MM.1S (cell line): ENCODE measurements at regions not wholly inside any gene's neighbourhood (a gene's known extent, or its start where the extent isn't known, plus 50 kb on each side); places are given as distances from the start of the nearest gene placed in this dataset.

Experiments used
- EZH2 ChIP-seq: fragments of 300-600 bp; sonication (generic); optimal IDR thresholded peaks from 2 replicates; pipeline ENCODE3; 2017; ENCODE audit warnings: low read depth, mild to moderate bottlenecking, antibody characterized with exemption, low read length, mixed read lengths
- EZH2phosphoT487 ChIP-seq: fragments of 300-600 bp; sonication (generic); IDR thresholded peaks from 2 replicates; pipeline ENCODE4 v1.6.1; 2018; ENCODE audit warnings: antibody characterized with exemption, low read length
- TF ChIP-seq, protein P1 (sequence below): fragments of 300-600 bp; sonication (generic); IDR thresholded peaks from 2 replicates; pipeline ENCODE4 v1.5.1; 2016; ENCODE audit warnings: antibody characterized with exemption, low read length, mixed read lengths

- TF ChIP-seq, protein P1, sequence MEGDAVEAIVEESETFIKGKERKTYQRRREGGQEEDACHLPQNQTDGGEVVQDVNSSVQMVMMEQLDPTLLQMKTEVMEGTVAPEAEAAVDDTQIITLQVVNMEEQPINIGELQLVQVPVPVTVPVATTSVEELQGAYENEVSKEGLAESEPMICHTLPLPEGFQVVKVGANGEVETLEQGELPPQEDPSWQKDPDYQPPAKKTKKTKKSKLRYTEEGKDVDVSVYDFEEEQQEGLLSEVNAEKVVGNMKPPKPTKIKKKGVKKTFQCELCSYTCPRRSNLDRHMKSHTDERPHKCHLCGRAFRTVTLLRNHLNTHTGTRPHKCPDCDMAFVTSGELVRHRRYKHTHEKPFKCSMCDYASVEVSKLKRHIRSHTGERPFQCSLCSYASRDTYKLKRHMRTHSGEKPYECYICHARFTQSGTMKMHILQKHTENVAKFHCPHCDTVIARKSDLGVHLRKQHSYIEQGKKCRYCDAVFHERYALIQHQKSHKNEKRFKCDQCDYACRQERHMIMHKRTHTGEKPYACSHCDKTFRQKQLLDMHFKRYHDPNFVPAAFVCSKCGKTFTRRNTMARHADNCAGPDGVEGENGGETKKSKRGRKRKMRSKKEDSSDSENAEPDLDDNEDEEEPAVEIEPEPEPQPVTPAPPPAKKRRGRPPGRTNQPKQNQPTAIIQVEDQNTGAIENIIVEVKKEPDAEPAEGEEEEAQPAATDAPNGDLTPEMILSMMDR, result no peak
- TF ChIP-seq EZH2phosphoT487, result no peak
- no peak for TF ChIP-seq EZH2
These were observed 271.6 kb upstream of the CLEC14A start for GRCh38 chr14:38527502-38527878.
